ENCODE measurements at regions not wholly inside any gene's neighbourhood (a gene's known extent, or its start where the extent isn't known, plus 50 kb on each side); places are given as distances from the start of the nearest gene placed in this dataset.

- DNase-seq, result no peak
Observed at GRCh38 chr12:97347956-97348355, 114.6 kb upstream of the RMST start.

- DNase-seq, result no peak
Observed at GRCh38 chr12:97358361-97358760, 104.2 kb upstream of the RMST start.

- no peak for DNase-seq
Observed at GRCh38 chr12:97359021-97359690, 103.4 kb upstream of the RMST start.

- DNase-seq, result no peak
Observed at GRCh38 chr12:97363693-97364092, 98.9 kb upstream of the RMST start.

GRCh38 chr12:97368462-97369163, 94.0 kb upstream of the RMST start:
- no peak for DNase-seq

GRCh38 chr12:97375310-97375709, 87.3 kb upstream of the RMST start:
- no peak for DNase-seq

- DNase-seq, result no peak
Observed at GRCh38 chr12:97380440-97380839, 82.2 kb upstream of the RMST start.

GRCh38 chr12:97385121-97385520, 77.5 kb upstream of the RMST start:
- DNase-seq, result no peak

GRCh38 chr12:97386133-97386581, 76.4 kb upstream of the RMST start:
- no peak for DNase-seq

GRCh38 chr12:97387844-97388243, 74.8 kb upstream of the RMST start:
- DNase-seq, result no peak

- DNase-seq, result no peak
Observed at GRCh38 chr12:97394657-97395056, 67.9 kb upstream of the RMST start.

- no peak for DNase-seq
Observed at GRCh38 chr12:97397008-97397407, 65.6 kb upstream of the RMST start.

GRCh38 chr12:97398704-97399103, 63.9 kb upstream of the RMST start:
- no peak for DNase-seq

- no peak for DNase-seq
Observed at GRCh38 chr12:97404093-97404492, 58.5 kb upstream of the RMST start.

- no peak for DNase-seq
Observed at GRCh38 chr12:97404543-97404942, 58.1 kb upstream of the RMST start.

GRCh38 chr12:97408363-97408762, 54.2 kb upstream of the RMST start:
- no peak for DNase-seq

- DNase-seq, result no peak
Observed at GRCh38 chr12:97411341-97411740, 51.3 kb upstream of the RMST start.

Data from activated naive CD4-positive, alpha-beta T cell treated with Interleukin-2 at 50 U/mL for 16 hours (primary cell).